ENCODE measurements at regions not wholly inside any gene's neighbourhood (a gene's known extent, or its start where the extent isn't known, plus 50 kb on each side); places are given as distances from the start of the nearest gene placed in this dataset.

DNA sequence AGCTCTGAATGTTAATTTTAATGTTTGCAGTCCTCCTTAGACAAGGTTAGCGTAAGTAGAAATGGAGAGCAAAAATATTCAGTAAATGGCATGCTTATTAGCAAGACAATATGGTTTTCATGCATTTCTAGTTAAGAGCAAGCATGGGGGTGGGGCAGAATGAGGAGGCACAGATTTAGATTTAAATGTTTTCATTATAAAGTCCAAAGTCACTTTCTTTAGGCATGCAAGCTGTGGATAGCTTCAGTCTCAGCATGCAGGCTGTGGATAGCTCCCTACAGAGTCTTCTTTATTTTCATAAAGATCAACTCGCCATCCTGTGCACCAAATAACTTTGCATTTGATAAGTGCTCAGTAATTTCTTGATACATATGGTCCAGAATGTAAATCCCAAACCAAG, 1294.5 kb upstream of the ADGRL2 start:
- H3K79me2 ChIP-seq (ENCODE audit: insufficient read depth, low read length) = no peaks in the 10 kb centered on the region
- H4K20me1 ChIP-seq (ENCODE audit: insufficient read depth, low read length) = no peaks in the 10 kb centered on the region
- no peaks in the 10 kb centered on the region for H3F3A ChIP-seq (ENCODE audit: insufficient read depth, low read length)
- H3K9ac ChIP-seq (ENCODE audit: low read length) = no peak overlapping the region
- no peaks in the 10 kb centered on the region for H3K4me1 ChIP-seq (ENCODE audit: insufficient read depth, low read length, severe bottlenecking)
- H3K9me2 ChIP-seq (ENCODE audit: low read depth, low read length) = no peaks in the 10 kb centered on the region
- no peaks in the 10 kb centered on the region for H3K36me3 ChIP-seq (ENCODE audit: insufficient read depth, low read length)
- H3K27me3 ChIP-seq (ENCODE audit: insufficient read depth, low read length) = no peaks in the 10 kb centered on the region
- H3K4me3 ChIP-seq (ENCODE audit: low read depth, low read length, poor library complexity, severe bottlenecking) = no peak overlapping the region
- TF ChIP-seq EZH2 (IDR thresholded peaks at IDR 0.05; ENCODE audit: borderline replicate concordance, low read length) = no peak
- TF ChIP-seq, protein P1, sequence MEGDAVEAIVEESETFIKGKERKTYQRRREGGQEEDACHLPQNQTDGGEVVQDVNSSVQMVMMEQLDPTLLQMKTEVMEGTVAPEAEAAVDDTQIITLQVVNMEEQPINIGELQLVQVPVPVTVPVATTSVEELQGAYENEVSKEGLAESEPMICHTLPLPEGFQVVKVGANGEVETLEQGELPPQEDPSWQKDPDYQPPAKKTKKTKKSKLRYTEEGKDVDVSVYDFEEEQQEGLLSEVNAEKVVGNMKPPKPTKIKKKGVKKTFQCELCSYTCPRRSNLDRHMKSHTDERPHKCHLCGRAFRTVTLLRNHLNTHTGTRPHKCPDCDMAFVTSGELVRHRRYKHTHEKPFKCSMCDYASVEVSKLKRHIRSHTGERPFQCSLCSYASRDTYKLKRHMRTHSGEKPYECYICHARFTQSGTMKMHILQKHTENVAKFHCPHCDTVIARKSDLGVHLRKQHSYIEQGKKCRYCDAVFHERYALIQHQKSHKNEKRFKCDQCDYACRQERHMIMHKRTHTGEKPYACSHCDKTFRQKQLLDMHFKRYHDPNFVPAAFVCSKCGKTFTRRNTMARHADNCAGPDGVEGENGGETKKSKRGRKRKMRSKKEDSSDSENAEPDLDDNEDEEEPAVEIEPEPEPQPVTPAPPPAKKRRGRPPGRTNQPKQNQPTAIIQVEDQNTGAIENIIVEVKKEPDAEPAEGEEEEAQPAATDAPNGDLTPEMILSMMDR (IDR thresholded peaks at IDR 0.05; ENCODE audit: low read length) = no peak
- no peak overlapping the region for H3K4me2 ChIP-seq (ENCODE audit: low read length)
- no peak overlapping the region for H3K27ac ChIP-seq (ENCODE audit: low read depth, low read length, poor library complexity, severe bottlenecking)
- H2AFZ ChIP-seq (ENCODE audit: low read length) = no peak overlapping the region
- no peaks in the 10 kb centered on the region for H3K9me3 ChIP-seq (ENCODE audit: low read length)

DNA sequence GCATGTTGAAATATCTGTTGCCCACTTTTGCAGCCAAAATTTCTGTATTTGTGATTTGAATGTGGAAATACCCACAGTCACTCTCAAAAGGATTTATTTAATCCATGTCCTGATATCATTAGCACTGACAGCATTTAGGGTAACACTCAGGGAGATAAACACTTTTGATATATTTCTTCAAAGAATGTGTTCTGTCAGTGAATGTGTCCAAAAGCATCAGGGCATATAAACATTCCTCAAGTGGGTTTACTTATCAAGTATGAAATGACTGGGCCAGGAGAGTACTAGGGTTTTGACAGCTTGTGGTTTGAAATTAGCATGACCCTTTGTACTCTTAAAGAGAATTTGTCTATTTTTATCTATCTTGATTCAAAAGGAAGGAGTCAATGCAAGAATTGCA, 1302.1 kb upstream of the ADGRL2 start:
- Histone ChIP-seq H3K9me3 (ENCODE audit: low read length) (no peaks in the 10 kb centered on the region), H2AFZ (ENCODE audit: low read length) (no peak overlapping the region), H3K27ac (ENCODE audit: low read depth, low read length, poor library complexity, severe bottlenecking) (no peak overlapping the region), H3K4me1 (ENCODE audit: insufficient read depth, low read length, severe bottlenecking) (no peaks in the 10 kb centered on the region), H3F3A (ENCODE audit: insufficient read depth, low read length) (no peaks in the 10 kb centered on the region), H3K36me3 (ENCODE audit: insufficient read depth, low read length) (no peaks in the 10 kb centered on the region), H3K9me2 (ENCODE audit: low read depth, low read length) (no peaks in the 10 kb centered on the region), H3K4me2 (ENCODE audit: low read length) (no peak overlapping the region), H3K79me2 (ENCODE audit: insufficient read depth, low read length) (no peaks in the 10 kb centered on the region), H4K20me1 (ENCODE audit: insufficient read depth, low read length) (no peaks in the 10 kb centered on the region), H3K27me3 (ENCODE audit: insufficient read depth, low read length) (no peaks in the 10 kb centered on the region), H3K4me3 (ENCODE audit: low read depth, low read length, poor library complexity, severe bottlenecking) (no peak overlapping the region), H3K9ac (ENCODE audit: low read length) (no peak overlapping the region)
- TF ChIP-seq, protein P1 (IDR thresholded peaks at IDR 0.05; ENCODE audit: low read length) = no peak
- TF ChIP-seq EZH2 (IDR thresholded peaks at IDR 0.05; ENCODE audit: borderline replicate concordance, low read length) = no peak

DNA sequence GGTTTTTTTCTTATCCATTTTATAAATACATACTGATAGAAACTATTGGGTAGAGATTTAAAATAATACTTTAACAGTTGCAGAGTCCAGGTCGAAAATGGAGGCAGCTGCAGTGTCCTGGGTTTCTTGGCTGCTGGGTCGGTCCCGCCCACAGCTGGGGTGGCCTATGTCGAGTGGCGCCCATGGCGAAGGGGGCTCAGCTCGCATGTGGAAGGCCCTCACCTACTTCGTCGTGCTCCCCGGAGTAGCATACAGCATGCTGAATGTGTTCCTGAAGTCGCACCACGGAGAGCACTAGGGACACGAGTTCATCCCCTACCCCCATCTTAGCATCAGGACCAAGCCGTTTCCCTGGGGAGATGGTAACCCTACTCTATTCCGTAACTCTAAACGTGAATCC, 1304.9 kb upstream of the ADGRL2 start:
- no peak overlapping the region for H2AFZ ChIP-seq (ENCODE audit: low read length)
- no peaks in the 10 kb centered on the region for H3K4me1 ChIP-seq (ENCODE audit: insufficient read depth, low read length, severe bottlenecking)
- H3K9ac ChIP-seq (ENCODE audit: low read length) = no peak overlapping the region
- no peaks in the 10 kb centered on the region for H3K36me3 ChIP-seq (ENCODE audit: insufficient read depth, low read length)
- no peak overlapping the region for H3K4me3 ChIP-seq (ENCODE audit: low read depth, low read length, poor library complexity, severe bottlenecking)
- no peaks in the 10 kb centered on the region for H3K79me2 ChIP-seq (ENCODE audit: insufficient read depth, low read length)
- no peak for TF ChIP-seq EZH2 (IDR thresholded peaks at IDR 0.05; ENCODE audit: borderline replicate concordance, low read length)
- TF ChIP-seq, protein P1 (IDR thresholded peaks at IDR 0.05; ENCODE audit: low read length) = no peak
- H3K9me2 ChIP-seq (ENCODE audit: low read depth, low read length) = no peaks in the 10 kb centered on the region
- H4K20me1 ChIP-seq (ENCODE audit: insufficient read depth, low read length) = no peaks in the 10 kb centered on the region
- H3K9me3 ChIP-seq (ENCODE audit: low read length) = no peaks in the 10 kb centered on the region
- H3K4me2 ChIP-seq (ENCODE audit: low read length) = no peak overlapping the region
- no peaks in the 10 kb centered on the region for H3F3A ChIP-seq (ENCODE audit: insufficient read depth, low read length)
- no peaks in the 10 kb centered on the region for H3K27me3 ChIP-seq (ENCODE audit: insufficient read depth, low read length)
- H3K27ac ChIP-seq (ENCODE audit: low read depth, low read length, poor library complexity, severe bottlenecking) = no peak overlapping the region
